GM21367 (cell line): ENCODE measurements at regions not wholly inside any gene's neighbourhood (a gene's known extent, or its start where the extent isn't known, plus 50 kb on each side); places are given as distances from the start of the nearest gene placed in this dataset.
"Not testable (repeated sequence)": the region's sequence is repeated elsewhere in the genome, so short reads cannot be mapped to it uniquely, and the experiment has no call there.

Experiments
- ATAC-seq: cut with Tn5 transposase; IDR thresholded peaks from one replicate; pipeline ENCODE4 v1.9.1; 2021; ENCODE audit not compliant: unreplicated experiment

- ATAC-seq = no peak
Measured at GRCh38 chr12:131634037-131634436, 76.9 kb upstream of the SFSWAP start.

- ATAC-seq = not testable (repeated sequence)
Measured at GRCh38 chr12:131635012-131635411, 75.9 kb upstream of the SFSWAP start.

GRCh38 chr12:131635491-131636122, 75.3 kb upstream of the SFSWAP start:
- no peak for ATAC-seq

GRCh38 chr12:131636266-131636665, 74.6 kb upstream of the SFSWAP start:
- ATAC-seq = no peak

- no peak for ATAC-seq
Measured at GRCh38 chr12:131636940-131637750, 73.7 kb upstream of the SFSWAP start.

GRCh38 chr12:131637986-131638385, 72.9 kb upstream of the SFSWAP start:
- no peak for ATAC-seq

GRCh38 chr12:131639270-131639940, 71.5 kb upstream of the SFSWAP start:
- ATAC-seq = no peak

- no peak for ATAC-seq
Measured at GRCh38 chr12:131640525-131640924, 70.4 kb upstream of the SFSWAP start.

- ATAC-seq = no peak
Measured at GRCh38 chr12:131641315-131641714, 69.6 kb upstream of the SFSWAP start.

GRCh38 chr12:131642101-131642540, 68.8 kb upstream of the SFSWAP start:
- ATAC-seq = no peak

GRCh38 chr12:131642771-131643170, 68.1 kb upstream of the SFSWAP start:
- no peak for ATAC-seq

- no peak for ATAC-seq
Measured at GRCh38 chr12:131643631-131644452, 67.0 kb upstream of the SFSWAP start.

- no peak for ATAC-seq
Measured at GRCh38 chr12:131644481-131644880, 66.4 kb upstream of the SFSWAP start.

- not testable (repeated sequence) for ATAC-seq
Measured at GRCh38 chr12:131644917-131645316, 66.0 kb upstream of the SFSWAP start.

- ATAC-seq = not testable (repeated sequence)
Measured at GRCh38 chr12:131645557-131645956, 65.3 kb upstream of the SFSWAP start.

- ATAC-seq = not testable (repeated sequence)
Measured at GRCh38 chr12:131646444-131646843, 64.4 kb upstream of the SFSWAP start.

- no peak for ATAC-seq
Measured at GRCh38 chr12:131647667-131648066, 63.2 kb upstream of the SFSWAP start.

GRCh38 chr12:131655469-131656174, 55.3 kb upstream of the SFSWAP start:
- not testable (repeated sequence) for ATAC-seq

GRCh38 chr12:131656796-131657195, 54.1 kb upstream of the SFSWAP start:
- ATAC-seq = not testable (repeated sequence)

GRCh38 chr12:131658605-131659004, 52.3 kb upstream of the SFSWAP start:
- not testable (repeated sequence) for ATAC-seq
